IMR-90 (cell line): ENCODE measurements at regions not wholly inside any gene's neighbourhood (a gene's known extent, or its start where the extent isn't known, plus 50 kb on each side); places are given as distances from the start of the nearest gene placed in this dataset.

Experiments used
- BHLHE40 ChIP-seq: fragments of 150-350 bp; IDR thresholded peaks from 2 replicates; pipeline ENCODE4 v1.6.1; 2016; ENCODE audit warnings: mild to moderate bottlenecking, low read depth, low read length
- CEBPB ChIP-seq: IDR thresholded peaks from 2 replicates; pipeline ENCODE4 v1.6.1; 2012; ENCODE audit warnings: low read depth, low read length, improper control_type of control experiment
- FOS ChIP-seq: fragments of 150-350 bp; IDR thresholded peaks from 2 replicates; pipeline ENCODE4 v1.6.1; 2016; ENCODE audit warnings: low read depth, low read length
- MAFK ChIP-seq: IDR thresholded peaks from 2 replicates; pipeline ENCODE4 v1.6.1; 2012; ENCODE audit warnings: low read depth, low read length, improper control_type of control experiment
- MAZ ChIP-seq: IDR thresholded peaks from 2 replicates; pipeline ENCODE4 v1.6.1; 2012; ENCODE audit warnings: low read depth, mild to moderate bottlenecking, low read length, improper control_type of control experiment, moderate library complexity, borderline replicate concordance
- MXI1 ChIP-seq: IDR thresholded peaks from 2 replicates; pipeline ENCODE4 v1.6.1; 2012; ENCODE audit warnings: low read depth, mild to moderate bottlenecking, low read length, moderate library complexity, borderline replicate concordance
- POLR2A ChIP-seq: IDR thresholded peaks from 2 replicates; pipeline ENCODE4 v1.6.1; 2012; ENCODE audit warnings: mild to moderate bottlenecking, low read depth, low read length
- RCOR1 ChIP-seq: IDR thresholded peaks from 2 replicates; pipeline ENCODE4 v1.6.1; 2012; ENCODE audit warnings: mild to moderate bottlenecking, low read length, improper control_type of control experiment; ENCODE audit not compliant: insufficient replicate concordance
- RFX5 ChIP-seq: IDR thresholded peaks from 2 replicates; pipeline ENCODE4 v1.8.0; 2012; ENCODE audit warnings: low read depth, mild to moderate bottlenecking, low read length, moderate library complexity
- SMC3 ChIP-seq: fragments of 150-350 bp; IDR thresholded peaks from 2 replicates; pipeline ENCODE4 v1.6.1; 2016; ENCODE audit warnings: low read depth, mild to moderate bottlenecking, antibody characterized with exemption, low read length, moderate library complexity
- TF ChIP-seq, protein P1 (sequence below): conservative IDR thresholded peaks from 2 replicates; pipeline ENCODE4 v1.5.1; 2012; ENCODE audit warnings: mild to moderate bottlenecking, low read depth, low read length, improper control_type of control experiment
- TF ChIP-seq, protein P2 (sequence below): fragments of 150-350 bp; IDR thresholded peaks from 2 replicates; pipeline ENCODE4 v1.6.1; 2017; ENCODE audit warnings: mild to moderate bottlenecking, antibody characterized with exemption, low read length, low read depth

DNA sequence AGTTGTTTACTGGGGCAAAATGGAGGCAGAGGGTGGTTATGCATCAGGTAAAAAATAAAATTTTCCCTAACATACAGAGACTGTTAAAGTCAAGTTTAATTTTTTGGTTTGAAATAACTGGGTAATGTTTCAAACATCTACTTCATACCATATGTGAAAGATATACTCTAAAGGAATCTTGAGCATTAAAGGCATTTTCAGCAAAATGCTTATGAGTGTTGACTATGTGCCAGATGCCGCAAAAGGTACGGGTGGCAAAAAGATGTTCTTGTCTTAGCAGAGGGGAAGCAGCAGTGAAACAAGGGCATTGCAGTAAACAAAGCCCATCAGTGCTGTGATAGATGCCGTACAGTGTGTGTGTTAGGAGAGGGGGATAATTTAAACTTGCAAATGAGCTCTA is 263.1 kb upstream of the ID2 start:
- TF ChIP-seq, protein P1, sequence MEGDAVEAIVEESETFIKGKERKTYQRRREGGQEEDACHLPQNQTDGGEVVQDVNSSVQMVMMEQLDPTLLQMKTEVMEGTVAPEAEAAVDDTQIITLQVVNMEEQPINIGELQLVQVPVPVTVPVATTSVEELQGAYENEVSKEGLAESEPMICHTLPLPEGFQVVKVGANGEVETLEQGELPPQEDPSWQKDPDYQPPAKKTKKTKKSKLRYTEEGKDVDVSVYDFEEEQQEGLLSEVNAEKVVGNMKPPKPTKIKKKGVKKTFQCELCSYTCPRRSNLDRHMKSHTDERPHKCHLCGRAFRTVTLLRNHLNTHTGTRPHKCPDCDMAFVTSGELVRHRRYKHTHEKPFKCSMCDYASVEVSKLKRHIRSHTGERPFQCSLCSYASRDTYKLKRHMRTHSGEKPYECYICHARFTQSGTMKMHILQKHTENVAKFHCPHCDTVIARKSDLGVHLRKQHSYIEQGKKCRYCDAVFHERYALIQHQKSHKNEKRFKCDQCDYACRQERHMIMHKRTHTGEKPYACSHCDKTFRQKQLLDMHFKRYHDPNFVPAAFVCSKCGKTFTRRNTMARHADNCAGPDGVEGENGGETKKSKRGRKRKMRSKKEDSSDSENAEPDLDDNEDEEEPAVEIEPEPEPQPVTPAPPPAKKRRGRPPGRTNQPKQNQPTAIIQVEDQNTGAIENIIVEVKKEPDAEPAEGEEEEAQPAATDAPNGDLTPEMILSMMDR: no peak
- no peak for TF ChIP-seq POLR2A
- TF ChIP-seq, protein P2, sequence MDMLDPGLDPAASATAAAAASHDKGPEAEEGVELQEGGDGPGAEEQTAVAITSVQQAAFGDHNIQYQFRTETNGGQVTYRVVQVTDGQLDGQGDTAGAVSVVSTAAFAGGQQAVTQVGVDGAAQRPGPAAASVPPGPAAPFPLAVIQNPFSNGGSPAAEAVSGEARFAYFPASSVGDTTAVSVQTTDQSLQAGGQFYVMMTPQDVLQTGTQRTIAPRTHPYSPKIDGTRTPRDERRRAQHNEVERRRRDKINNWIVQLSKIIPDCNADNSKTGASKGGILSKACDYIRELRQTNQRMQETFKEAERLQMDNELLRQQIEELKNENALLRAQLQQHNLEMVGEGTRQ: no peak
- TF ChIP-seq CEBPB: no peak
- TF ChIP-seq RCOR1: no peak
- no peak for TF ChIP-seq RFX5
- no peak for TF ChIP-seq SMC3
- TF ChIP-seq MAZ: no peak
- no peak for TF ChIP-seq BHLHE40
- no peak for TF ChIP-seq MAFK
- TF ChIP-seq MXI1: no peak
- TF ChIP-seq FOS: no peak
